ENCODE measurements at regions not wholly inside any gene's neighbourhood (a gene's known extent, or its start where the extent isn't known, plus 50 kb on each side); places are given as distances from the start of the nearest gene placed in this dataset.

DNA sequence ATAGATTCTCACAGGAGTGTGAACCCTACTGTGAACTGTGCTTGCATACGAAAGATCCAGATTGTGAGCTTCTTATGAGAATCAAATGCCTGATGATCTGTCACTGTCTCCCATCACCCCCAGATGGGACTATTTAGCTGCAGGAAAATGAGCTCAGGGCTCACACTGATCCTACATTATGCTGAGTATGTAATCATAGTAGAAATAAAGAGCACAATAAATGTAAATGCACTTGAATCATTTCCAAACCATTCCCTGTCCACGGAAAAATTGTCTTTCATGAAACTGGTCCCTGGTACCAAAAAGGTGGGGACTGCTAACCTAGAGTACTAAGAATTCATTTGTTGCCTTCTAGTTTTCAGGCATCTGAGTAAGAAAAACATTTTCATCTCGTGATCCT lies 1215.8 kb upstream of the TMEM132C start:
- intact Hi-C loops (cut with micrococcal nuclease) = no loop called here
- ATAC-seq (ENCODE audit: low read depth) (no peak), DNase-seq (no peak)
- no peaks in the 10 kb centered on the region for H4K20me1 ChIP-seq (ENCODE audit: control insufficient read depth, insufficient read depth, low read length, poor library complexity, severe bottlenecking)
- POLR2A ChIA-PET = no interaction called here
- H3K4me1 Mint-ChIP-seq = no peaks in the 10 kb centered on the region
- TF ChIP-seq, protein P1, sequence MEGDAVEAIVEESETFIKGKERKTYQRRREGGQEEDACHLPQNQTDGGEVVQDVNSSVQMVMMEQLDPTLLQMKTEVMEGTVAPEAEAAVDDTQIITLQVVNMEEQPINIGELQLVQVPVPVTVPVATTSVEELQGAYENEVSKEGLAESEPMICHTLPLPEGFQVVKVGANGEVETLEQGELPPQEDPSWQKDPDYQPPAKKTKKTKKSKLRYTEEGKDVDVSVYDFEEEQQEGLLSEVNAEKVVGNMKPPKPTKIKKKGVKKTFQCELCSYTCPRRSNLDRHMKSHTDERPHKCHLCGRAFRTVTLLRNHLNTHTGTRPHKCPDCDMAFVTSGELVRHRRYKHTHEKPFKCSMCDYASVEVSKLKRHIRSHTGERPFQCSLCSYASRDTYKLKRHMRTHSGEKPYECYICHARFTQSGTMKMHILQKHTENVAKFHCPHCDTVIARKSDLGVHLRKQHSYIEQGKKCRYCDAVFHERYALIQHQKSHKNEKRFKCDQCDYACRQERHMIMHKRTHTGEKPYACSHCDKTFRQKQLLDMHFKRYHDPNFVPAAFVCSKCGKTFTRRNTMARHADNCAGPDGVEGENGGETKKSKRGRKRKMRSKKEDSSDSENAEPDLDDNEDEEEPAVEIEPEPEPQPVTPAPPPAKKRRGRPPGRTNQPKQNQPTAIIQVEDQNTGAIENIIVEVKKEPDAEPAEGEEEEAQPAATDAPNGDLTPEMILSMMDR (IDR thresholded peaks at IDR 0.05) = no peak
- no peak for TF ChIP-seq EZH2 (IDR thresholded peaks at IDR 0.05; ENCODE audit: borderline replicate concordance, insufficient read depth, low read depth, low read length, poor library complexity, severe bottlenecking)
- no peaks in the 10 kb centered on the region for H3K9me3 Mint-ChIP-seq (ENCODE audit: insufficient read depth)
- H2AFZ ChIP-seq (ENCODE audit: insufficient read depth, low read depth, low read length, poor library complexity, severe bottlenecking) = no peak overlapping the region
- H3K27ac Mint-ChIP-seq = no peak overlapping the region
- H3K27me3 Mint-ChIP-seq = no peaks in the 10 kb centered on the region
- H3K36me3 ChIP-seq (replicated peaks in 1 of 2; ENCODE audit: control extremely low read depth in 1 of 2, control insufficient read depth in 1 of 2, extremely low read depth in 1 of 2, insufficient read depth in 2 of 2, low read length in 1 of 2) = no peaks in the 10 kb centered on the region
- no peak overlapping the region for H3K27ac ChIP-seq (ENCODE audit: low read length in 2 of 2)
- H3K27me3 ChIP-seq (replicated peaks in 1 of 4; ENCODE audit: control extremely low read depth in 1 of 4, control insufficient read depth in 3 of 4, insufficient read depth in 4 of 4, low read length in 3 of 4) = no peaks in the 10 kb centered on the region
- CTCF ChIA-PET = no interaction called here
- no peak overlapping the region for H3K4me2 ChIP-seq (replicated peaks; ENCODE audit: low read depth, low read length, poor library complexity, severe bottlenecking)
- H3K9me3 ChIP-seq (ENCODE audit: control extremely low read depth in 1 of 3, control insufficient read depth in 2 of 3, insufficient read depth in 1 of 3, low read length in 2 of 3) = peaks cover 0 to 3% (median 0%) of the 10 kb centered on the region in 3 donors
- no peaks in the 10 kb centered on the region for H3K79me2 ChIP-seq (ENCODE audit: control insufficient read depth, insufficient read depth, low read length)
- no peaks in the 10 kb centered on the region for H3K4me1 ChIP-seq (ENCODE audit: control insufficient read depth in 2 of 2, insufficient read depth in 2 of 2, low read length in 2 of 2)
- 82% methylated on average over 3 of the region's 3 CpGs for WGBS (ENCODE audit: insufficient coverage)
- no peak overlapping the region for H3K9ac ChIP-seq (ENCODE audit: low read length)
- H3K4me3 ChIP-seq (ENCODE audit: control extremely low read depth in 1 of 5, extremely low read depth in 1 of 5, insufficient read depth in 1 of 5, low read depth in 2 of 5, low read length in 4 of 5) = no peak overlapping the region
- no peak overlapping the region for H3K4me3 Mint-ChIP-seq

DNA sequence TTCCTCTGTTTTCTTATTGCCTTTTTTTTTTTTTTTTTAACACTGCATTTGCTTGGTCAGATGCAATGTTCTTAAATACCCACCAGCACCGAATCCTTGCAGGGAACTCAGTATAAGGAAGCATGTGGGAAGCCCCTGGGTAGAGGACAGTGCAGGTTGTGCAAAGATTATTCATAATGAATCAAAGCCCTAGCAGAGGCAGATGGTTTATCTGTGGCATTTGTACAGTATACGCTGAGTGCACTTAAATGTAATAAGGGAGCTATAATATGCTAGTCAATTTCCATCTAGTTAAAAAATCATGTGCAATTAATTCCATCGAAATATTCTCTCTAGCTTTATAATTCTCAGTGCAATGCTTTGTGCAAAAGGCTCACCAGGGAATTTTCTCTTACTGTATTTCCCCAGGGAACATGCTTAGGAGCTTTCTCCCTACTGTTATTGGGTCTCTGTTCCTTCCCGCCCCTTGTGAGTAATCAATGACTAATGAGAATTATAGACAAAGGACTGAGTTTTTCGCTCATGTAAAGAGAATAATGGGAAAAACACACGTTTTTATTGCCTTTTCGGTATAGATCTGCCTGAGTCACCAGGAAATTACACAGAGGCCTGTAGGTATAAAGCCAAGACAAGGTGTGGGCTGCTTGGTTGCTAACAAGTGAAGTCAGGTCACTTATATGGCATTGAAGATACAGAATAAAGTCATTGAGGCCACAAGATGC lies 1214.3 kb upstream of the TMEM132C start:
- Histone ChIP-seq H3K9me3 (ENCODE audit: control extremely low read depth in 1 of 3, control insufficient read depth in 2 of 3, insufficient read depth in 1 of 3, low read length in 2 of 3) (peaks cover 0 to 3% (median 0%) of the 10 kb centered on the region in 3 donors), H4K20me1 (ENCODE audit: control insufficient read depth, insufficient read depth, low read length, poor library complexity, severe bottlenecking) (no peaks in the 10 kb centered on the region), H2AFZ (ENCODE audit: insufficient read depth, low read depth, low read length, poor library complexity, severe bottlenecking) (no peak overlapping the region), H3K4me2 (replicated peaks; ENCODE audit: low read depth, low read length, poor library complexity, severe bottlenecking) (no peak overlapping the region), H3K27ac (ENCODE audit: low read length in 2 of 2) (no peak overlapping the region), H3K36me3 (replicated peaks in 1 of 2; ENCODE audit: control extremely low read depth in 1 of 2, control insufficient read depth in 1 of 2, extremely low read depth in 1 of 2, insufficient read depth in 2 of 2, low read length in 1 of 2) (no peaks in the 10 kb centered on the region), H3K9ac (ENCODE audit: low read length) (no peak overlapping the region), H3K4me1 (ENCODE audit: control insufficient read depth in 2 of 2, insufficient read depth in 2 of 2, low read length in 2 of 2) (no peaks in the 10 kb centered on the region), H3K79me2 (ENCODE audit: control insufficient read depth, insufficient read depth, low read length) (no peaks in the 10 kb centered on the region), H3K4me3 (ENCODE audit: control extremely low read depth in 1 of 5, extremely low read depth in 1 of 5, insufficient read depth in 1 of 5, low read depth in 2 of 5, low read length in 4 of 5) (no peak overlapping the region), H3K27me3 (replicated peaks in 1 of 4; ENCODE audit: control extremely low read depth in 1 of 4, control insufficient read depth in 3 of 4, insufficient read depth in 4 of 4, low read length in 3 of 4) (no peaks in the 10 kb centered on the region)
- H3K4me3 Mint-ChIP-seq = no peak overlapping the region
- ATAC-seq (ENCODE audit: low read depth) (no peak), DNase-seq (no peak)
- TF ChIP-seq EZH2 (IDR thresholded peaks at IDR 0.05; ENCODE audit: borderline replicate concordance, insufficient read depth, low read depth, low read length, poor library complexity, severe bottlenecking) = no peak
- TF ChIP-seq, protein P1 (IDR thresholded peaks at IDR 0.05) = no peak
- H3K9me3 Mint-ChIP-seq (ENCODE audit: insufficient read depth) = no peaks in the 10 kb centered on the region
- no peak overlapping the region for H3K27ac Mint-ChIP-seq
- intact Hi-C loops (cut with micrococcal nuclease) = no loop called here
- ChIA-PET POLR2A (no interaction called here), CTCF (interaction anchor here (0.7 kb wide), 1 partner anchor 39 kb away, joined by 3 read pairs; no protein-coding TSS in a partner anchor)
- WGBS (ENCODE audit: insufficient coverage) = 85% methylated on average over 3 of the region's 7 CpGs
- H3K4me1 Mint-ChIP-seq = no peaks in the 10 kb centered on the region
- no peaks in the 10 kb centered on the region for H3K27me3 Mint-ChIP-seq

Measured in B cell (primary cell).